PC-9 (cell line): ENCODE measurements at regions not wholly inside any gene's neighbourhood (a gene's known extent, or its start where the extent isn't known, plus 50 kb on each side); places are given as distances from the start of the nearest gene placed in this dataset.

Source experiments
- BruUV-seq: library from RNA; stranded (reverse); fragments of 400-500 nt; replicated peaks from 2 replicates; lab custom pipeline; 2021; lab: Mats Ljungman, UMichigan
- CTCF ChIA-PET: fragments of 300-600 bp; sonication (Branson Sonifier 250); formaldehyde crosslinking; loops from one replicate; lab custom pipeline; 2022; ENCODE audit warnings: antibody characterized with exemption; lab: Charles Lee
- POLR2A ChIA-PET: fragments of 300-600 bp; sonication (Branson Sonifier 250); formaldehyde crosslinking; loops from one replicate; lab custom pipeline; 2022; ENCODE audit warnings: antibody characterized with exemption; ENCODE audit not compliant: unreplicated experiment; lab: Charles Lee
- DNase-seq, 2 experiments: peaks; one replicate each; pipeline versions ENCODE4 v3.0.0 to v3.0.0-alpha.2; 2015 to 2022; ENCODE audit warnings: mixed read lengths in 1 of 2
- H2AFZ ChIP-seq: fragments of 200-600 bp; sonication (generic); 2 replicates; pipeline ENCODE4 v1.8.1; 2017; ENCODE audit warnings: antibody characterized with exemption
- H3F3A ChIP-seq: fragments of 200-600 bp; sonication (generic); 2 replicates; pipeline ENCODE4 v1.8.1; 2017; ENCODE audit warnings: antibody characterized with exemption, mild to moderate bottlenecking, low read depth; ENCODE audit not compliant: insufficient read depth
- H3K27ac ChIP-seq: fragments of 200-600 bp; sonication (generic); 2 replicates; pipeline ENCODE4 v1.6.1; 2016; ENCODE audit warnings: mixed run types
- H3K27me3 ChIP-seq: fragments of 200-600 bp; sonication (generic); 2 replicates; pipeline ENCODE4 v1.6.1; 2016; ENCODE audit warnings: low read depth, mixed run types; ENCODE audit not compliant: insufficient read depth
- H3K36me3 ChIP-seq: fragments of 200-600 bp; sonication (generic); 2 replicates; pipeline ENCODE4 v1.6.1; 2016; ENCODE audit warnings: low read depth, mixed run types
- H3K4me1 ChIP-seq: fragments of 200-600 bp; sonication (generic); replicated peaks from 2 replicates; pipeline ENCODE4 v1.6.1; 2016; ENCODE audit warnings: mixed run types; ENCODE audit not compliant: insufficient read depth
- H3K4me2 ChIP-seq: fragments of 200-600 bp; sonication (generic); 2 replicates; pipeline ENCODE4 v1.6.1; 2017; ENCODE audit warnings: mixed run types
- H3K4me3 ChIP-seq: fragments of 200-600 bp; sonication (generic); 2 replicates; pipeline ENCODE4 v1.6.1; 2016; ENCODE audit warnings: mixed run types
- H3K79me2 ChIP-seq: fragments of 200-600 bp; sonication (generic); 2 replicates; pipeline ENCODE4 v1.6.1; 2017; ENCODE audit warnings: low read depth, mixed run types
- H3K9me2 ChIP-seq: fragments of 200-600 bp; sonication (generic); 2 replicates; pipeline ENCODE4 v1.8.1; 2017; ENCODE audit warnings: mild to moderate bottlenecking; ENCODE audit not compliant: insufficient read depth
- H3K9me3 ChIP-seq: fragments of 200-600 bp; sonication (generic); 2 replicates; pipeline ENCODE4 v1.8.1; 2016; ENCODE audit warnings: low read depth; ENCODE audit not compliant: insufficient read depth
- H4K20me1 ChIP-seq: fragments of 200-600 bp; sonication (generic); 2 replicates; pipeline ENCODE4 v1.8.1; 2017; ENCODE audit not compliant: insufficient read depth
- CTCF ChIP-seq: fragments of 200-600 bp; sonication (generic); conservative IDR thresholded peaks from 2 replicates; pipeline ENCODE4 v1.6.1; 2017; ENCODE audit warnings: mixed run types, antibody characterized with exemption, mild to moderate bottlenecking, moderate library complexity
- EZH2 ChIP-seq: fragments of 200-600 bp; sonication (generic); IDR thresholded peaks from 2 replicates; pipeline ENCODE4 v1.8.0; 2017; ENCODE audit warnings: antibody characterized with exemption, low read depth
- intact Hi-C: fragments of 100-400 bp; cut with micrococcal nuclease; formaldehyde crosslinking; loops from one replicate; pipeline ENCODE4 v1.10.0; 2022; ENCODE audit not compliant: unreplicated experiment

- intact Hi-C loops = no loop called here
These were observed 531.4 kb upstream of the RIOK2 start for GRCh38 chr5:97714424-97714823.

GRCh38 chr5:97726106-97726505, 543.1 kb upstream of the RIOK2 start:
- H3K27me3 ChIP-seq = no peaks in the 10 kb centered on the region
- intact Hi-C loops = no loop called here
- CTCF ChIA-PET = no interaction called here

More at GRCh38 chr5:97714424-97714823, 531.4 kb upstream of the RIOK2 start:
- BruUV-seq = no TSS peak
- CTCF ChIA-PET = no interaction called here
- no peaks in the 10 kb centered on the region for H3K9me2 ChIP-seq
- no peak overlapping the region for H3K4me2 ChIP-seq
- POLR2A ChIA-PET = no interaction called here
- no peak for DNase-seq
- no peaks in the 10 kb centered on the region for H3K36me3 ChIP-seq
- H3K9me3 ChIP-seq = no peaks in the 10 kb centered on the region
- no peaks in the 10 kb centered on the region for H3K27me3 ChIP-seq
- H3K27ac ChIP-seq = no peak overlapping the region
- no peaks in the 10 kb centered on the region for H3K79me2 ChIP-seq
- H4K20me1 ChIP-seq = no peaks in the 10 kb centered on the region
- no peak overlapping the region for H3K4me3 ChIP-seq
- TF ChIP-seq CTCF (no peak), EZH2 (no peak)
- no peaks in the 10 kb centered on the region for H3F3A ChIP-seq
- no peaks in the 10 kb centered on the region for H3K4me1 ChIP-seq
- H2AFZ ChIP-seq = no peak overlapping the region

GRCh38 chr5:97728920-97729319, 545.9 kb upstream of the RIOK2 start:
- no peak overlapping the region for H3K27ac ChIP-seq
- H2AFZ ChIP-seq = no peak overlapping the region
- H3K4me3 ChIP-seq = no peak overlapping the region
- no peaks in the 10 kb centered on the region for H3K9me2 ChIP-seq
- CTCF ChIA-PET = no interaction called here
- no peak overlapping the region for H3K4me2 ChIP-seq
- no TSS peak for BruUV-seq
- H3F3A ChIP-seq = no peaks in the 10 kb centered on the region
- no peaks in the 10 kb centered on the region for H3K9me3 ChIP-seq
- intact Hi-C loops = no loop called here
- H3K79me2 ChIP-seq = no peaks in the 10 kb centered on the region
- H3K27me3 ChIP-seq = no peaks in the 10 kb centered on the region
- H4K20me1 ChIP-seq = no peaks in the 10 kb centered on the region
- no peak for TF ChIP-seq CTCF
- TF ChIP-seq EZH2 = no peak
- DNase-seq = no peak
- no peaks in the 10 kb centered on the region for H3K36me3 ChIP-seq
- POLR2A ChIA-PET = no interaction called here
- no peaks in the 10 kb centered on the region for H3K4me1 ChIP-seq

More at GRCh38 chr5:97726106-97726505, 543.1 kb upstream of the RIOK2 start:
- TF ChIP-seq EZH2 (no peak), CTCF (no peak; the same call in 1 of the 2 replicates)
- Histone ChIP-seq H2AFZ (no peak overlapping the region), H3K4me2 (no peak overlapping the region), H3K4me1 (no peaks in the 10 kb centered on the region), H3K36me3 (no peaks in the 10 kb centered on the region), H3K9me2 (no peaks in the 10 kb centered on the region), H3K9me3 (no peaks in the 10 kb centered on the region), H3K27ac (no peak overlapping the region), H3K79me2 (no peaks in the 10 kb centered on the region), H3F3A (no peaks in the 10 kb centered on the region), H4K20me1 (no peaks in the 10 kb centered on the region), H3K4me3 (no peak overlapping the region)
- BruUV-seq = no TSS peak
- POLR2A ChIA-PET = no interaction called here
- no peak for DNase-seq
